GM12864 (cell line): ENCODE measurements at regions not wholly inside any gene's neighbourhood (a gene's known extent, or its start where the extent isn't known, plus 50 kb on each side); places are given as distances from the start of the nearest gene placed in this dataset.

Source experiments
- DNase-seq: peaks from one replicate; pipeline ENCODE4 v3.0.0-alpha.2; 2011; ENCODE audit warnings: low read depth
- H3K4me3 ChIP-seq: 2 replicates; pipeline ENCODE4 v1.5.1; 2011; ENCODE audit warnings: mild to moderate bottlenecking, low read depth, low read length, control low read depth
- TF ChIP-seq, protein P1 (sequence below): IDR thresholded peaks from 2 replicates; pipeline ENCODE4 v1.5.1; 2011; ENCODE audit warnings: low read depth, mild to moderate bottlenecking, moderate library complexity, low read length, control low read depth, inconsistent platforms; ENCODE audit errors: missing control alignments

DNA sequence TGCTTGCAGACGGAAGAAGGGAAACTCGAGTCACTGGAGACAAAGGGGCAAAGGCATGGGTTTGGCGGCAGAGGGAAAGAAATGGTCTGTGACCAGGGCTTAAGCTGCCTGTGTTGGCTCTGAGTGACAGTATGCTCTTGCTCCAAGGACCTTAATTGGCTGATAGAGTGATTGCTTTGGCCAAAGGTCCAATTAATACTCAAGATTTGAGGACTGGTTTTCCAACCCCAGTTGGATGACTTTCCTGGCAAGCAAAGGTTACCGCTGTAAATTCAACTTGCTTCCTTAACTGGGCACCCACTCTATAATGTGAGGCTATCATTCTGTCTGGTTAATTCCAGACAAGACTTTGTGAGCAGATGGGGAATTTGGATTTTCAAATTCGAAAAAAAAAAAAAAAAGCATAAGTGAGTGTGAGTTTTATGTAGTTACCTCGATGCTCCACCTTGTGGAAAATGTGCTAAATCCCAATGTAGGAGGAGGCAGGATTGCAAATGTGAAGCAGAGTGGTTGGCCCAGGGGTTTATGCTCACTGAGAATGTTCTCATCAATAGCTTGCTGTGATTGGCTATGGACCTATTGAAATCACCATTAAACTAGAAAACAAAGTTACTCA lies 150.7 kb upstream of the GMDS start:
- H3K4me3 ChIP-seq: no peak overlapping the region
- no peak for DNase-seq
- TF ChIP-seq, protein P1, sequence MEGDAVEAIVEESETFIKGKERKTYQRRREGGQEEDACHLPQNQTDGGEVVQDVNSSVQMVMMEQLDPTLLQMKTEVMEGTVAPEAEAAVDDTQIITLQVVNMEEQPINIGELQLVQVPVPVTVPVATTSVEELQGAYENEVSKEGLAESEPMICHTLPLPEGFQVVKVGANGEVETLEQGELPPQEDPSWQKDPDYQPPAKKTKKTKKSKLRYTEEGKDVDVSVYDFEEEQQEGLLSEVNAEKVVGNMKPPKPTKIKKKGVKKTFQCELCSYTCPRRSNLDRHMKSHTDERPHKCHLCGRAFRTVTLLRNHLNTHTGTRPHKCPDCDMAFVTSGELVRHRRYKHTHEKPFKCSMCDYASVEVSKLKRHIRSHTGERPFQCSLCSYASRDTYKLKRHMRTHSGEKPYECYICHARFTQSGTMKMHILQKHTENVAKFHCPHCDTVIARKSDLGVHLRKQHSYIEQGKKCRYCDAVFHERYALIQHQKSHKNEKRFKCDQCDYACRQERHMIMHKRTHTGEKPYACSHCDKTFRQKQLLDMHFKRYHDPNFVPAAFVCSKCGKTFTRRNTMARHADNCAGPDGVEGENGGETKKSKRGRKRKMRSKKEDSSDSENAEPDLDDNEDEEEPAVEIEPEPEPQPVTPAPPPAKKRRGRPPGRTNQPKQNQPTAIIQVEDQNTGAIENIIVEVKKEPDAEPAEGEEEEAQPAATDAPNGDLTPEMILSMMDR: no peak

GRCh38 chr6:2388554-2389324 lies 143.3 kb upstream of the GMDS start:
- DNase-seq: no peak
- TF ChIP-seq, protein P1: no peak
- no peak overlapping the region for H3K4me3 ChIP-seq

DNA sequence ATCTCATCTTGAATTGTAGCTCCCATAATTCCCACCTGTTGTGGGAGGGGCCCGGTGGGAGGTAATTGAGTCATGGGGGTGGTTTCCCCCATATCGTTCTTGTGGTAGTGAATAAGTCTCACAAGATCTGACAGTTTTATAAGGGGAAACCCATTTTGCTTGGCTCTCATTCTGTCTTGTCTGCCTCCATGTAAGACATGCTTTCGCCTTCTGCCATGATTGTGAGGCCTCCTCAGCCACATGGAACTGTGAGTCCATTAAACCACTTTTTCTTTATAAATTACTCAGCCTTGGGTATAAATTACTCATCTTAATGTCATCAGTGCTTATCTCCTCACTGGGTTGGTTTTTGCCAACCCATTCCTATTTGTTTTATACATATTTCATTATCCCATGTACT lies 142.0 kb upstream of the GMDS start:
- no peak overlapping the region for H3K4me3 ChIP-seq
- TF ChIP-seq, protein P1: no peak
- no peak for DNase-seq

GRCh38 chr6:2385471-2385983 lies 140.1 kb upstream of the GMDS start:
- TF ChIP-seq, protein P1: no peak
- no peak overlapping the region for H3K4me3 ChIP-seq
- no peak for DNase-seq

- TF ChIP-seq, protein P1: no peak
- no peak for DNase-seq
- no peak overlapping the region for H3K4me3 ChIP-seq
Observed at GRCh38 chr6:2384528-2384927, 139.1 kb upstream of the GMDS start.

- TF ChIP-seq, protein P1: no peak
- DNase-seq: no peak
- no peak overlapping the region for H3K4me3 ChIP-seq
Observed at GRCh38 chr6:2381872-2382661, 136.7 kb upstream of the GMDS start.
